ENCODE measurements at regions not wholly inside any gene's neighbourhood (a gene's known extent, or its start where the extent isn't known, plus 50 kb on each side); places are given as distances from the start of the nearest gene placed in this dataset.
"Not testable (repeated sequence)": the region's sequence is repeated elsewhere in the genome, so short reads cannot be mapped to it uniquely, and the experiment has no call there.

DNA sequence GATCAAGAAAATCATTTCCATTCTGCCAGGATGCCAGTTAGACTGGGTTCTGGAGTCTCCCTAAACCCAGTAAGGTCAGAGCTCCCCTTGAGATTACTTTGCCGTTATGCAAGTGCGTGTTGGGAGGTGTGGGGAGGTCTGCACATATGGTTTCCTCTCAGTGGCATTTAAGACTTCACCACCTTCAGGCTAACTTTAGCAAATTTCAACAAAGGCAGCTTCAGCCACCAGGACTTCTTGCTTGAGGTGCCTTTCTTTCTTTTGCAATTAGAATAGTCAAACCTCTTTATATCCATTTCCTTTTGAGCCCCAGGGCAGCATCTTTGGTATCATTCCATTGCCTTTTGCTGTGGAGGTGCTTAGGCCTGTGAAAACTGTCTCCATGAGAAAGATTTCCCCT is 117.2 kb upstream of the CCND2 start:
- DNase-seq: no peak

DNA sequence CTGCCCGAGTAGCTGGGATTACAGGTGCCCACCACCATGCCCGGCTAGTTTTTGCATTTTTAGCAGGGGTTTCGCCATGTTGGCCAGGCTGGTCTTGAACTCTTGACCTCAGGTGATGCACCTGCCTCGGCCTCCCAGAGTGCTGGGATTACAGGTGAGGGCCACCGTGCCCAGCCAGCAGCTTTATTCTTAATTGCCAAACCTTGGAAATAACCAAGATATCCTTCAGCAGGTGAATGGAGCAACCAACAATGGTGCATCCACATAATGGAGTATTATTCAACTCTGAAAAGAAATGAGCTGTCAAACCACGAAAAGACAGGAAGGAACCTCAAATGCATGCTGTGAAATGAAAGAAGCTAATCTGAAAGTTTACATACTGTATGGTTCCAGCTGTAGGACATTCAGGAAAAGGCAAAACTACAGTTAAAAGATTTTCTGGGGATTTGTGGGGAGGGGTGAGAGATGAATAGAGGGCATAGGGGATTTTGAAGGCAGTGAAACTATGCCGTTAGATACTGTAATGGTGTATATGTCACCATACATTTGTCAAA is 118.8 kb upstream of the CCND2 start:
- no peak for DNase-seq

DNA sequence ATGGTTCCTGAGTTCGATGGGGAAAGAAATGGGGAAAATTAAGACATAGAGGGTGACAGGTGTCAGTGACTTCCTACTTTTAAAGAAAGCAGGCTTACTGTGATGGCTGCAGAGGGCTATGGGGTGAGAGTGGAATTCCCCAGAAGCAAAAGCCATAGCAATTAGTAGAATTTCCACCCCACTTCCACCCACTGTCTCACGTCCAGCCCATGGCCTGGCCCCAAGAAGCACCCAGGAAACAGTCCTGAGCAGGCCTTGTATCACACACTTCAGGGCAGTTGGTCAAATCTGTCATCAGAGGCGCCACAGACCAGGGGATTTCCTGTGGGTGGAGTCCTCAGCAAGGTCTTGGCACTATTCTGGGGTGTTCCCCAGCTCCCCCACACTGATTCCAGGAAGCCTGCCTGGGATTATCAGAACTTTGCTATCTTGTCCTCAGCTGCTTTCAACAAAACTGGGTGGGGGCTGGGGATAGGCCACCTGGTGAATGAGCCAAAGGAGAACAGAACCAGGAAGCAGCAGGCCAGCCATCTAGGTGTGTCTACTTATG is 120.1 kb upstream of the CCND2 start:
- no peak for DNase-seq

DNA sequence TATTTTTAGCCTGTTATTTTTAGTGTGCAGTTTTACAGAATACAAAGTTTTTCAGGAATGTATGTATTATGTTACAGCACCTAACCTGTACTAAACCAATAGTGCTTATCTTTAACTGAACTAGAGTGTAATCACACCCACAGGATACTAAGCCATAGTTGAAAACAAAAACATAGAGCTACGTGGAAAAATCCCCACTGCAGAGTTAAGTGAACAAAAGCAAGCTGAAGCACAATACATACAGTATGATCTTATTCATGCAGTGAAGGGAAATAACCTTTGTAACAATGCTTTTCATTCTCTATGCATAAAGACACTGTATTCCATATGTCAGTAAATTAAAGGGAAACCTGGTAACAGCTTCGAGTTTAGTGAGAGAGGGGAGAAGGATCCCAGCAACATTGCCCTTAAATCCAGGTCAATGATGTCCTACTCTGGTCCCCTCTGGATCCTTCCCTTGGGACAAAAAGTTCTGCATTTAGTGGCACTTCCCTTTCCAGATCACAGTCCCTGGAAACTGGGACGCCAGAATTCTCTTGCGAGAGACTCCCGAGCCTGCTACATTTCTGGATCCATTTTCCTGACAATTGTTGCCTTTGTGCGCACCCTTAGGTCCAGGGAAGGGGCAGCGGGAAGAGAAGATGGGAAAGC is 121.3 kb upstream of the CCND2 start:
- no peak for DNase-seq

DNA sequence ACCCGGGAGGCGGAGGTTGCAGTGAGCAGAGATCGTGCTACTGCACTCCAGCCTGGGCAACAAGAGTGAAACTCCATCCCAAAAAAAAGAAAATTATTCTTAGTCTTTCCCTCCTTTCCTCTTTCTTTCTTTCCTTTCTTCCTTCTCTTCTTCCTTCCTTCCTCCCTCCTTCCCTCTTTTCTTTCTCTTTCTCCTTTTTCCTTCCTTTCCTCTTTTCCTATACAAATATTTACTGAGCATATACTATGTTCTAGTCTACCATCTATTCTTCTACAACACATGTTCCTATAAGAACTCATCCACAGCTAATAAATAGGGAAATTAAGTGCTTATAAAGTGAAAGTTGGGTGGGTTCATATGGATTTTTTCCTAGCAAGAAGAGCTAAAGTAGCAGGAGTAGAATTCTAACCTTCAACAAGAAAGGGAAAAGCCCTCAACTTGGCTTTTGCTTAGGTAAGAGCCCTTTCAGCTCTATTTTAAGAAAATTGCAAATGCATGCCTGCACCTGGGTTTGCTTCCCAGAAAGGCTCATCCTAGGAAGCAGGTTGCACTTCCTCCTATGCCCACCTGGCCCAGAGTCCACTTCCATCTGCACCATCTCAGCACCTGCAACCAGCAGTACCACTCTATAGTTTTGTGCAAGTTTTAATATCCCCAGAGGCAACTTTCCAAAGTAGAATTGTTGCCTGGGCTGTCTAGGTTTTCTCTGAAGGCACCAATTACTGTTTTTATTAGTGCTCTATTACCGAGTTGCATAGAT is 122.0 kb upstream of the CCND2 start:
- no peak for DNase-seq

DNA sequence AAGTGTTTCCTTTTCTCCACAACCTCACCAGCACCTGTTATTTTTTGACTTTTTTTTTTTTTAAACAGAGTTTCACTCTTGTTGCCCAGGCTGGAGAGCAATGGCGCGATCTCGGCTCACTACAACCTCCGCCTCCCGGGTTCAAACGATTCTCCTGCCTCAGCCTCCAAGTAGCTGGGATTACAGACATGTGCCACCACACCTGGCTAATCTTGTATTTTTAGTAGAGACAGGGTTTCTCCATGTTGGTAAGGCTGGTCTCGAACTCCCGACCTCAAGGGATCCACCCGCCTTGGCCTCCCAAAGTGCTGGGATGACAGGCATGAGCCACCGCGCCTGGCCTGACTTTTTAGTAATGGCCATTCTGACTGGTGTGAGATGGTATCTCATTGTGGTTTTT is 123.2 kb upstream of the CCND2 start:
- not testable (repeated sequence) for DNase-seq

DNA sequence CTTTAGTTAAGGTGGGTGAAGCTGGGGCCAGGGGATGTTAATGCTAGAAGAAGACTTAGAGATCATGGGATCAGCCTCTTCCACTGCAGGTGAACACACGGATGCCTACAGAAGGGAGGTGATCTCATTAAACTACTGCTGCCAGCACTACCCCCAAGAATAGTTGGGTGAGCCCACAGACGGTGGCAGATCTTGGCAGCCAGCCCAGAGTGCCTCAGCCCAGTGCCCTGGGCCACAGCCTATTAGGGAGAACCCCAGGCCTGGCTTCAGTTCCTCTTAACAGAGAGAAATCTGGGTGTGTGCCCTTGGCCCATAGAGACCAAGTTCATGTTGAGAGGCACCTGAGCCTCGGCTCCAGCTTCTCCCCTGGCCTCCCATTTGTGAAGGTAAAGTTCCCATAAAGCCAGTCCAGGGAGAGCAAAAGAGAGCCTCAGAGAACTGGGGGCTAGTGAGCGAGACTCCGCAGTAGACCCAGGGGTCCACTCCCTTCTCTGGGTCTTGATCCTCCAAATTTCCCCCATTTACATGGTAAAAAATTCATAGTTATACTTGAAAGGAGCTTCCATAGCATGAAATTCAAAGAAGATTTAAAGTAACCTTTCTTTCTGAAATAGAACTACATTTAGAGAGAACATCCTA is 125.0 kb upstream of the CCND2 start:
- DNase-seq: no peak

DNA sequence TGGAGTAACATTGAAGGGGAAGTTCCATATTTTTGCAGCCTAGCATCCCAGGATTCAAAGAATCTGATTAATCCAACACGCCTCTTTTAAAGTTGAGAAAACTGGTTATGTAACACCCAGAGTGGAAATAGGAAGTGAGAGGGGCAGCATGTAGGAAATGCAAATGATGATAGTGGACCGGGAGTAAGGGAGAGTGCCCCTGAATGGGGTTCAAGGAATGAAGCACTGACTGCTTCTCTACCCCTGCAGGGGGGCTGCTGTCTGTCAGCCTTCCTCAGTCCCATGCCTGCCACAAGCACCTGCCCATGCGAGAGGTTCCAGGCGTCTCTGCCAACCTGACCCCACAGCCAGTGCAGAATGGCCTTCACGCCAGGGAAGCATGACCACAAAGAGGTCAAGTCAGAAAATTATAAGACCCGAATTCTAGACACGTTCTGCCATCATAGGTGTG is 126.5 kb upstream of the CCND2 start:
- no peak for DNase-seq

DNA sequence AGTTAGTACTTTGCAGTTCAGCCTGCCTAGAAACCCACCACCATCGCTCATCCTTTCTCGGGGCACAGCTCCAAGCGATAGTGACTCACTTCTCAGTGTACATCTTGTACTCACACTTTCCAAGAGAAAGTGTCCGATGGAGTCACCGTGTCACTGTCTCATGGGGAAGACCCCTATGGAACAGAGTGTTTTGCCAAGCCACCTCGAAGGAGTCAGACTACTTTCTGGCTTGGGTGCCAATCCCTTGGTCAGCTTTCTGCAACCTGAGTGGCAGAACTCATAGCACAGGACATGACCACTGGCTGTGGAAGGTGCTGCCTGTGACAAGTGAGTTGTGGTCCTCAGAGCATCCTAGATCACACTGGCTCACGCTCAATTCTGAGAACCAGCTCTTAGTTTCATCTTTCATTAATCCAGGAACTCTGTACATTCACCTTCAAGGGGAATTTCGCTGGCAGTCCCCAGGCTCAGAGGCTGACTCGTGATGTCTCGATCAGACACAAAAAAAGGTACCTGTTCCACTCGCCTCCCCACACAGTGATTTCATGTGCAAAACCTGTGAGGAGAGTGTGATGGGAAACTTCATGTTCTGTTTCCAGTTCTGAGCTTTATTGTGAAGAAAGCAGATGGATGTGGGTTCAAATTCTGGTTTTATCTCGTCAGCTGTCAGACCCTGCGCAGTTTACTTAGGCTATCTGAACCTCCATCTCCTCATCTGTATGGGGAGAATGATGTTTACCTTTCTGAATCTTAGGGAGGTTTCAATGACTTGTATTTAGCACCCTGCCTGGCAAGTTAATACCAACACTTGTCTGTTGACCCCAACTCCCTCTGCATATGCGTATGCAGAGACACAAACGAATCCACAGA is 127.3 kb upstream of the CCND2 start:
- DNase-seq: no peak

DNA sequence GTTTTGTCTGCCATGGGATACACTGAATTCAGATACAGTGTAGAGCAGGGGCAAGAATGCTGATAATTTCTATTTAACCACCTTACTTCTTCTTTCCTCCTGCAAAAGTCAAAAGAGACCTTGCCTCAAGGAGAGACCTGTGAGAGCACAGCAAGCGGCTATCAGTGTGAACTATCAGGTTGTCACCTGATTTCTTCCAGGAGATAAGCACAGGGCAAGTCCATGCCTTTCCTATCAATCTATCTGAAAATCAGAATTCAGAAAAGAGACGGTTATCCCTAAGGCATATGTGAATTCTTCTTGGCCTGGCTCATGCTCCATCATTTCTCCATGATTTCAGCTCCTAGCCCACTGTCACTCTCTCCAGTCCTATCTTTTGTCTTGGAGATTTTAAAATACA is 128.9 kb upstream of the CCND2 start:
- DNase-seq: no peak

DNA sequence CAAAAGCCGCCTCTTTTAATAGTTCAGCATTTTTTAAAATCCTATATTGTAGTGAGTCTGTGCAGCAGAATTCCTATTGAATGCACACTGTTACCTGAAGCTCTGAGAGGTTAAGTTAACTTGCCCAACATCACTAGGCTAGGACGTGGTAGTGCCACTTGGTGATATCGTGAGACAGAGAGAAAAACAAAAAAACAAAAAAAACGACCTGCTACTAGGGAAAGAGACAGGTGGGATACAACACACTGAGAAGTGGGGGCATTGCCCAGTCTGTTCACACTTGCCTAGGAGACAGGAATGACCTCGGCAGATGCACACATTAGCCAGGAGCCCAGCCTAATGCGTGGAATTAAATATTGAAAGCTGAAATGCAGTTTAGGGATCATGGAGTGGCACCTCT is 129.7 kb upstream of the CCND2 start:
- no peak for DNase-seq

DNA sequence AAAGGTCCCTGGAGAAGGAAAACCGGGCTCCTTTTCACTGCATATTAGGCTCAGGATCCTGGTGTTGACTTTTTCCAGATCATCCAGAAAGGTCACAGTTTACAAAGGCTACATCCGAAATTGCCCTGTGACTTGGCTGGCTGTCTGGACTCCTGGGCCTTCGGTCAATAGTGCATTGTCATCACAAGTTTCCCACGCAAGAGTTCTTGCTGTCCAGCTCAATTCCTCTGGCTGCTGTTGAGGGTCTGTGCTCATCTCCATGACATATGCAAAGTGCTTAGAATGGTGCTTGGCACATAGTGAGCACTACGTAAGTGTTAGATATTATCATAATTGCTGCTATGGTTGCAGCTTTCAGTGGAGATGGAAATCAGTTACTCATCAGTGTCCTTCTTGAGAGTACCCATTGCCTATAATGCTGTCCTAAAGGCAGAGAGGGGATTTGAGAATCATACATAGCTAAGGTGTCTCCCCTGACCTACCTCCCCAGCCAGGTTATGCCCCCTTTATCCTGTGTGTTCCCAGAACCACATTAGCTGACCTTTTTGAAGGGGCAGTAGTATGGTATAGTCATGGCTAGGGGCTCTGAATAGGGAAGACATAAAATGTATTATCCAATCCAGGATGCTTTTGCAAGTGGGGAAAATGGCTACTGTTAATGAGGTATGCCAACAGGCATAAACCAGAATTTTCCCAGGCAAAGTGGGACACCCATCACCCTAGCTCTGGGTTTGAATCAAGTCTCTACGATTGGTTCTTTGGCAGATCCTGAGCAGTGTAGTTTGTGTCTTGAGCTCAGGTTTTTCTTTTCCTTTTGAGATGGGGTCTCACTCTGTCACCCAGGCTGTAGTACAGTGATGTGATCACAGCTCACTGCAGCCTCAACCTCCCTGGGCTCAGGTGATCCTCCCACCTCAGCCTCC is 132.0 kb upstream of the CCND2 start:
- DNase-seq: no peak

DNA sequence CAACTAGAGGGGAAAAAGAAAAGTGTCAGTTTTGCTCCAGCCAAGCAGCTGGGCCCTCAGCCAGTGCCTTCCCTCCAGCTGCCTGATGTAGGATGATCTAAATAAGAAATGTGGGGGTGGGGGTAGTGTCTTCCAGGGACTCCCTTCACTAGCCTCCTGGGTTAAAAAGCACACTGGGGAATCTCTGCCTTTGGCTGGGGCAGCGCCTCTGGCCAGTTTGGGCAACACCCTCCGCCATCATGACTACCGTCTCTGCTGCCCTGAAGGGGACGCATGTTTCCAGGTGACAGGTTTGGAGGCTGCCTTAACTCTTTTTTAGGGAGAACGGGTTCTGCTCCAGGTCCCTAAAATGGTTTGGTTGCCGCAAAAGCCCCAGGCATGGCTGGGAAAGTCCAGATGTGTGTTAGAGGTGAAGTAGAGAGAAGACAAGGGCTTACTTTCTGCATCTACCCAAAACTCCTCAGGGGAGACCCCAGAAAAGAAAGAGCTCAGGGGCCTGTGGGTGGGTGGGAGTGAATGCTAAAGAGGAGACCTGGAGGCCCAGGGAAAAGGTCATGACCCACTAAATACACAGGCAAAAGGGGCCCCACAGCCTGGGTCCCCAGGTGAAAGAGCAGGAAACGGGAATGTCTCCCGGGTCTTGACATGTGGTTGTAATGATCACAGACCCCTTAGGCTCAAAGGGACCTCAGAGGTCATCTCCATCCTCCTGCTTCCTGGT is 132.8 kb upstream of the CCND2 start:
- no peak for DNase-seq

DNA sequence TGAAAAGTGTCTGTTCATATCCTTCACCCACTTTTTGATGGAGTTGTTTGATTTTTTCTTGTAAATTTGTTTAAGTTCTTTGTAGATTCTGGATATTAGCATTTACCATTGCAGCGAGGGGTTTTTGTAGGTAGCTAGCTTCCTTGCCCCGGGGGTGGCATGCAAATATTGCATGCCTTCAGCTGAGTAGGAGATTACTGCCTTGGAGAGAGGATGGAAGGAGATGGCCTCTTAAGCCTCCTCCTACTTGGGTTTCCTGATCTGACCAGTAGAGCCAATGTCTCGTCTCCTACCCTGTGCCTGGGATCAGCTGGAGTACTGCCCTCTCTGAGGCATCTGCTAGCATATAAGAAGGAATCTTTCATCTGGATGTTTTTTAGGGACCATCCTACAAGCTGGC is 134.4 kb upstream of the CCND2 start:
- no peak for DNase-seq

DNA sequence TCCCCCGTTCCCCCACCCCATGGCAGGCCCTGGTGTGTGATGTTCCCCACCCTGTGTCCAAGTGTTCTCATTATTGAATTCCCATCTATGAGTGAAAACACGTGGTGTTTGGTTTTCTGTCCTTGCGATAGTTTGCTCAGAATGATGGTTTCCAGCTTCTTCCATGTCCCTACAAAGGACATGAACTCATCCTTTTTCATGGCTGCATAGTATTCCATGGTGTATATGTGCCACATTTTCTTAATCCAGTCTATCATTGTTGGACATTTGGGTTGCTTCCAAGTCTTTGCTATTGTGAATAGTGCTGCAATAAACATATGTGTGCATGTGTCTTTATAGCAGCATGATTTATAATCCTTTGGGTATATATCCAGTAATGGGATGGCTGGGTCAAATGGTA is 135.0 kb upstream of the CCND2 start:
- not testable (repeated sequence) for DNase-seq

DNA sequence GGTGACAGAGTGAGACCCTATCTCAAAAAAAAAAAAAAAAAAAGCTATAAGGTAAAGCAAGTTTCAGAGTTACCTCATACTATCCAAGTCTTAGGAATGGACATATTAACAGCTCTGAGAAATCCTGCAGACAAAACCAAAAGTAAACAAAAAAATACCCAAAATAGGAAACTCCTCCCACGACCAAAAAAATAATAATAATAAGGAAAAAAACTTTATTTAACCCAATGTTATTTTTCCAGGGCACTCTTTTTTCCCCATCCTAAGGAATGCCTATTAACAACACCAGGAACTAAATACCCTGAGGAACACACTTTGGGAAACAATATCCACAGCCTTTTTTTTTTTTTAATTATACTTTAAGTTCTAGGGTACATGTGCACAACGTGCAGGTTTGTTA is 135.5 kb upstream of the CCND2 start:
- DNase-seq: no peak

DNA sequence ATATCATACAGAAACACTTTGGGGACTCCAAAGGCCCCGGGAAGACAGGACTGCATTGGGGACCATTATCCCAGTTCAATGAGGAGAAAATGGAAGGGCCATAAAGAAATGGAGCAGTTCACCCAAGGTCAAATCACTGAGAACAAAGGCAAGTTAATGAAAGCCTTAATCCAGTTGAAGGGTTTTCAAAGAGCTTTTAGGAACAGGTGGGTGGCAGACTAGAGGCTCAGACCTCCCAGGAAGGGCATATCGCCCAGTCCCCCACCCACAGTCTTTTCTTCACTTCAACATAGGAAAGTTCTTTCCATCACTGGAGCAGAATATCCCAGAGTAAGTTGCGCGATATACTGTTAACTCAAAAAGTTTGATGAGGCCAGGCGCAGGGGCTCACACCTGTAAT is 136.1 kb upstream of the CCND2 start:
- no peak for DNase-seq

DNA sequence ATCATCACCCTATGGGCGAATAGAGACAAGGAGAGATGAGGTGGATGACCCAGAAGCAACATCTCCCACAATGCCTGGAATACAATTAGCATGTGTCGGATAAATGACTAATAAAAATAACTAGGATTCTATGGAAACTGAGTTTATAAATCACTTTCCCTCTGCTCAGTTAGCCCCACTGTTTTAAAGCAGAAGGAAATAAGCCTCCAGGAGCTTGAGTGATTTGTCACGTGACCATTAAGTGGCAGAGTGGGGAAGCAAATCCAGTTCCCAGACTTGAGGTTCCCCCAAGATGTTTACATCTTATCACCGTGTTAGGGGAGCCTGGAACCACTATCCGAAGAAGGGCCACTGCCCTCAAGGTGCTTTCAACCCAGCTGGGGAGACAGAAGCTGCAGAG is 136.5 kb upstream of the CCND2 start:
- no peak for DNase-seq

DNA sequence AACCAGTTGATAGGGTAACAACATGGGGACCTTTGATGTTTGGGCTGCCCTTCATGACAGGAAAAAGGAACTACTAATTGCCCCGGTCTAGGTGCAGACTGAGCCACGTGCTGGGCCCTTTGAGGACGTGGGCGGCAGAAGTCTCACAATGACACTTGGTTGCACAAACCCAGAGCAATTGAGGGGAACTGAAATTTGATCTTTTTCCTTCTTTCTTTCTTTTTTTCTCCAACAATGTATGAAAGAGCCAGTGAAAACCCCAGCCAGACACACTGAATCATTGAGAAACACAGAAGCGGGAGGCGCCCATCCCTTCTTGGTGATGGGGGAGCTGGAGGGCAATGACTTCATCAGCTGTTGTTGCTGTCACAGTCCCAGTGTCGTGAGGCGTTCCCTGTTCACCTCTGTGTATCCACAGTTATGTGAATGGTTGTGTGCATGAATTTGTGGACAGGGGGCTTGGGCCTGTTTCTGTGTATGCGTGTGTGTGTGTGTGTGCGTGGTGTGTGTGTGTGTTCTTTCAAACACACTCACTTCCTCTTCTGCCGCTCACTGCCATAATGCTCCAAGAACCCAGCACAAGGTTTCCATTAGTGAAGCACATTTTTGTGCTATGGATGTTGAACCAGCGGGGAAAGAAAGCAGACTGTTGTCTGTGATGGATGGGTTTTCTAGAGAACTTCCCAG is 137.5 kb upstream of the CCND2 start:
- peak in 1 of 2 donors; percentile 65 for DNase-seq
